ENCODE measurements at regions not wholly inside any gene's neighbourhood (a gene's known extent, or its start where the extent isn't known, plus 50 kb on each side); places are given as distances from the start of the nearest gene placed in this dataset.

DNA sequence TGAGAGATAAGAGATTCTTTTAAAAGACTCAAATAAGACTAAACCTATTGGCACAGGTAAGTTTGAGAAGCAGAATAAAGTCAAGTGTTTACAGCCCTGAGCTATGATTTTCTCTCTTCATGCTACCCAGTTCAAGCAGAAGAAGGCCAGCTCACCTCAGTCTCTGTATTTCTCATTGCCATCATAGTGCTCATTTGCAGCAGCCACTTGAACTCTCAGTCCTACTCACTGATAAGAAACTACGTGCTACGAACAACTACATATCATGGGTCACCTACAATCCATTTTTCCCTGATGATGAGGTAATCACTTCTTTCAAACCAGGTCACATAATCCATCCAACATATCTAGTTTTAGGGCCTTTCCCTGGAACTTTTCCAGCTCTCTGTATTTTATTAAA lies 617.5 kb downstream of the JRKL start:
- FAIRE-seq, result no peak
- dilution Hi-C loops (cut with MboI; ENCODE audit: extremely low pct_ligation_motif_present, low sequenced_read_pairs), result no loop called here
- CTCF ChIA-PET, result no interaction called here

More for the DNA sequence above, 617.5 kb downstream of the JRKL start:
- H3K27ac ChIP-seq (ENCODE audit: insufficient read depth, low read depth, low read length), result no peak overlapping the region
- no peak overlapping the region for H2AFZ ChIP-seq (ENCODE audit: low read depth, low read length)
- POLR2A ChIA-PET, result no interaction called here
- no peak for DNase-seq (ENCODE audit: low read depth, low spot score)
- H3K9ac ChIP-seq (replicated peaks; ENCODE audit: extremely low read depth, insufficient read depth, low read length), result no peak overlapping the region
- no peaks in the 10 kb centered on the region for H3K79me2 ChIP-seq (ENCODE audit: control insufficient read depth, insufficient read depth, low read length)
- intact Hi-C loops (cut with micrococcal nuclease), result no loop called here
- BruUV-seq (replicated peaks), result no TSS peak
- no peaks in the 10 kb centered on the region for H3K9me1 ChIP-seq (replicated peaks; ENCODE audit: control insufficient read depth, extremely low read depth, insufficient read depth, low read length)
- TF ChIP-seq FOS (IDR thresholded peaks at IDR 0.05; ENCODE audit: borderline replicate concordance, insufficient read depth, low read length) (no peak), EZH2 (IDR thresholded peaks at IDR 0.05; ENCODE audit: borderline replicate concordance, low read depth, low read length, severe bottlenecking) (no peak), POLR2A (IDR thresholded peaks at IDR 0.05; ENCODE audit: low read depth, low read length) (no peak), JUN (IDR thresholded peaks at IDR 0.05; ENCODE audit: borderline replicate concordance, insufficient read depth, insufficient read length, low read depth) (no peak), MYC (IDR thresholded peaks at IDR 0.05; ENCODE audit: low read depth, low read length) (no peak), POLR2AphosphoS5 (IDR thresholded peaks at IDR 0.05; ENCODE audit: insufficient read depth, low read depth, low read length) (no peak), GATA2 (IDR thresholded peaks at IDR 0.05; ENCODE audit: insufficient read depth, insufficient read length, low read depth, low read length) (no peak)
- TF ChIP-seq, protein P1, sequence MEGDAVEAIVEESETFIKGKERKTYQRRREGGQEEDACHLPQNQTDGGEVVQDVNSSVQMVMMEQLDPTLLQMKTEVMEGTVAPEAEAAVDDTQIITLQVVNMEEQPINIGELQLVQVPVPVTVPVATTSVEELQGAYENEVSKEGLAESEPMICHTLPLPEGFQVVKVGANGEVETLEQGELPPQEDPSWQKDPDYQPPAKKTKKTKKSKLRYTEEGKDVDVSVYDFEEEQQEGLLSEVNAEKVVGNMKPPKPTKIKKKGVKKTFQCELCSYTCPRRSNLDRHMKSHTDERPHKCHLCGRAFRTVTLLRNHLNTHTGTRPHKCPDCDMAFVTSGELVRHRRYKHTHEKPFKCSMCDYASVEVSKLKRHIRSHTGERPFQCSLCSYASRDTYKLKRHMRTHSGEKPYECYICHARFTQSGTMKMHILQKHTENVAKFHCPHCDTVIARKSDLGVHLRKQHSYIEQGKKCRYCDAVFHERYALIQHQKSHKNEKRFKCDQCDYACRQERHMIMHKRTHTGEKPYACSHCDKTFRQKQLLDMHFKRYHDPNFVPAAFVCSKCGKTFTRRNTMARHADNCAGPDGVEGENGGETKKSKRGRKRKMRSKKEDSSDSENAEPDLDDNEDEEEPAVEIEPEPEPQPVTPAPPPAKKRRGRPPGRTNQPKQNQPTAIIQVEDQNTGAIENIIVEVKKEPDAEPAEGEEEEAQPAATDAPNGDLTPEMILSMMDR (IDR thresholded peaks at IDR 0.05; ENCODE audit: extremely low read depth in 1 of 2, insufficient read depth in 1 of 2, low read depth in 1 of 2, low read length in 2 of 2), result no peak
- TF ChIP-seq, protein P2, sequence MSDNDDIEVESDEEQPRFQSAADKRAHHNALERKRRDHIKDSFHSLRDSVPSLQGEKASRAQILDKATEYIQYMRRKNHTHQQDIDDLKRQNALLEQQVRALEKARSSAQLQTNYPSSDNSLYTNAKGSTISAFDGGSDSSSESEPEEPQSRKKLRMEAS (IDR thresholded peaks at IDR 0.05; ENCODE audit: insufficient read depth, insufficient read length), result no peak
- H3K4me3 ChIP-seq (replicated peaks in 1 of 3; ENCODE audit: insufficient read depth in 1 of 3, low read depth in 1 of 3, low read length in 3 of 3), result no peak overlapping the region
- no peaks in the 10 kb centered on the region for H3K27me3 ChIP-seq (ENCODE audit: control insufficient read depth in 2 of 2, insufficient read depth in 2 of 2, low read length in 2 of 2)
- peaks cover 3% of the 10 kb centered on the region for H3K9me3 ChIP-seq (replicated peaks; ENCODE audit: control insufficient read depth, insufficient read depth, low read length)
- H3K36me3 ChIP-seq (ENCODE audit: control insufficient read depth in 2 of 2, extremely low read depth in 1 of 2, insufficient read depth in 2 of 2, low read length in 2 of 2), result no peaks in the 10 kb centered on the region
- H3K4me2 ChIP-seq (ENCODE audit: insufficient read depth, low read length), result no peak overlapping the region
- H4K20me1 ChIP-seq (replicated peaks; ENCODE audit: control insufficient read depth, extremely low read depth, insufficient read depth, low read length), result no peaks in the 10 kb centered on the region
- H3K4me1 ChIP-seq (ENCODE audit: control insufficient read depth, extremely low read depth, insufficient read depth, low read length), result no peaks in the 10 kb centered on the region

Measured in endothelial cell of umbilical vein (primary cell).